Fibroblast of skin of right biceps (primary cell): ENCODE measurements at regions not wholly inside any gene's neighbourhood (a gene's known extent, or its start where the extent isn't known, plus 50 kb on each side); places are given as distances from the start of the nearest gene placed in this dataset.
"Not testable (repeated sequence)": the region's sequence is repeated elsewhere in the genome, so short reads cannot be mapped to it uniquely, and the experiment has no call there.

Source experiments
- DNase-seq: peaks from one replicate; pipeline ENCODE4 v3.0.0-alpha.2; 2013

GRCh38 chr13:89521672-89522071, 1825.8 kb upstream of the MIR17HG start:
- DNase-seq, result not testable (repeated sequence)

GRCh38 chr13:89541091-89542030, 1806.1 kb upstream of the MIR17HG start:
- DNase-seq, result no peak

- peak; percentile 25 for DNase-seq
Measured at GRCh38 chr13:89550938-89551337, 1796.5 kb upstream of the MIR17HG start.

GRCh38 chr13:89554801-89555200, 1792.7 kb upstream of the MIR17HG start:
- DNase-seq, result no peak

GRCh38 chr13:89565476-89566100, 1781.9 kb upstream of the MIR17HG start:
- DNase-seq, result no peak

GRCh38 chr13:89567025-89567424, 1780.5 kb upstream of the MIR17HG start:
- no peak for DNase-seq

- peak; percentile 18 for DNase-seq
Measured at GRCh38 chr13:89568276-89568675, 1779.2 kb upstream of the MIR17HG start.

GRCh38 chr13:89568746-89569145, 1778.7 kb upstream of the MIR17HG start:
- DNase-seq, result no peak

GRCh38 chr13:89571676-89572075, 1775.8 kb upstream of the MIR17HG start:
- DNase-seq, result no peak

- no peak for DNase-seq
Measured at GRCh38 chr13:89574077-89574476, 1773.4 kb upstream of the MIR17HG start.

- no peak for DNase-seq
Measured at GRCh38 chr13:89577301-89577700, 1770.2 kb upstream of the MIR17HG start.

- DNase-seq, result no peak
Measured at GRCh38 chr13:89584058-89584620, 1763.3 kb upstream of the MIR17HG start.

GRCh38 chr13:89602655-89603054, 1744.8 kb upstream of the MIR17HG start:
- DNase-seq, result no peak

- no peak for DNase-seq
Measured at GRCh38 chr13:89603187-89603586, 1744.3 kb upstream of the MIR17HG start.

GRCh38 chr13:89609318-89609717, 1738.2 kb upstream of the MIR17HG start:
- DNase-seq, result no peak

GRCh38 chr13:89610331-89610730, 1737.2 kb upstream of the MIR17HG start:
- DNase-seq, result no peak

GRCh38 chr13:89610881-89611280, 1736.6 kb upstream of the MIR17HG start:
- DNase-seq, result no peak

- no peak for DNase-seq
Measured at GRCh38 chr13:89627996-89628395, 1719.5 kb upstream of the MIR17HG start.

- no peak for DNase-seq
Measured at GRCh38 chr13:89628567-89628966, 1718.9 kb upstream of the MIR17HG start.

GRCh38 chr13:89650226-89650625, 1697.3 kb upstream of the MIR17HG start:
- no peak for DNase-seq

- no peak for DNase-seq
Measured at GRCh38 chr13:89660752-89661151, 1686.7 kb upstream of the MIR17HG start.

- DNase-seq, result no peak
Measured at GRCh38 chr13:89673789-89674311, 1673.6 kb upstream of the MIR17HG start.

- no peak for DNase-seq
Measured at GRCh38 chr13:89678466-89679121, 1668.9 kb upstream of the MIR17HG start.
